GM12878 (cell line): ENCODE measurements at regions not wholly inside any gene's neighbourhood (a gene's known extent, or its start where the extent isn't known, plus 50 kb on each side); places are given as distances from the start of the nearest gene placed in this dataset.
A peak's percentile ranks its signal among the peaks of the same experiment; 100 is the strongest.

Experiments
- ATAC-seq: fragments of 200-7000 bp; cut with Tn5 transposase; 3 replicates; pipeline ENCODE4 v1.9.1; 2020; ENCODE audit warnings: mild to moderate bottlenecking, moderate library complexity
- BruUV-seq: library from RNA; stranded (reverse); fragments of 400-500 nt; replicated peaks from 2 replicates; lab custom pipeline; 2021; lab: Mats Ljungman, UMichigan
- CTCF ChIA-PET: fragments of 300-600 bp; sonication (Branson Sonifier 250); formaldehyde crosslinking; extraction: SDS; loops from one replicate; lab custom pipeline; 2021; ENCODE audit warnings: inconsistent platforms; lab: Yijun Ruan, JAX
- POLR2A ChIA-PET: fragments of 350-600 bp; formaldehyde crosslinking; extraction: SDS; loops from one replicate; lab custom pipeline; 2021; ENCODE audit warnings: inconsistent platforms; lab: Charles Lee
- RAD21 ChIA-PET: fragments of 300-600 bp; sonication (Branson Sonifier 250); formaldehyde crosslinking; loops from one replicate; lab custom pipeline; 2023; ENCODE audit warnings: antibody characterized with exemption; ENCODE audit not compliant: unreplicated experiment; lab: Charles Lee
- SMC1A ChIA-PET: fragments of 300-600 bp; sonication (Branson Sonifier 250); formaldehyde crosslinking; loops from one replicate; lab custom pipeline; 2023; ENCODE audit not compliant: unreplicated experiment, uncharacterized antibody; lab: Charles Lee
- DNase-seq: peaks from one replicate; pipeline ENCODE4 v3.0.0-alpha.2; 2011; ENCODE audit warnings: low read depth, low spot score
- FAIRE-seq: peaks from 3 replicates; lab custom pipeline; 2011; peaks lifted over from hg19 to GRCh38; lab: Jason Lieb, UNC
- H2AFZ ChIP-seq: 2 replicates; pipeline ENCODE4 v1.6.0; 2011; ENCODE audit warnings: low read depth, low read length, control low read depth; ENCODE audit not compliant: control insufficient read depth
- H3K27ac ChIP-seq: 2 replicates; pipeline ENCODE4 v1.5.1; 2011; ENCODE audit warnings: control low read depth; ENCODE audit not compliant: control insufficient read depth, insufficient read depth
- H3K27me3 ChIP-seq, 2 experiments: replicated peaks in 1 of 2; 2 replicates each; pipeline versions ENCODE4 v1.6.0 to v1.6.1; 2011; ENCODE audit warnings: low read length in 1 of 2; ENCODE audit not compliant: control insufficient read depth in 2 of 2, insufficient read depth in 2 of 2
- H3K36me3 ChIP-seq, 2 experiments: 2 replicates each; pipeline ENCODE4 v1.5.1; 2011; ENCODE audit warnings: low read length in 1 of 2; ENCODE audit not compliant: control insufficient read depth in 2 of 2, insufficient read depth in 2 of 2
- H3K4me1 ChIP-seq: 2 replicates; pipeline ENCODE4 v1.6.1; 2011; ENCODE audit warnings: mild to moderate bottlenecking, low read length, moderate library complexity, mixed read lengths; ENCODE audit not compliant: control insufficient read depth, insufficient read depth
- H3K4me2 ChIP-seq: 2 replicates; pipeline ENCODE4 v1.6.0; 2011; ENCODE audit warnings: control low read depth; ENCODE audit not compliant: control insufficient read depth, insufficient read depth
- H3K4me3 ChIP-seq: fragments of 200-600 bp; sonication (generic); 2 replicates; pipeline ENCODE4 v1.5.1; 2016
- H3K79me2 ChIP-seq: 2 replicates; pipeline ENCODE4 v1.6.0; 2011; ENCODE audit warnings: low read length; ENCODE audit not compliant: control insufficient read depth, insufficient read depth
- H3K9ac ChIP-seq: 2 replicates; pipeline ENCODE4 v1.8.0; 2011; ENCODE audit warnings: low read length, control low read depth, mixed read lengths; ENCODE audit not compliant: control insufficient read depth, insufficient read depth
- H3K9me3 ChIP-seq: replicated peaks from 3 replicates; pipeline ENCODE4 v1.5.1; 2011; ENCODE audit warnings: mild to moderate bottlenecking, low read length; ENCODE audit not compliant: control insufficient read depth, insufficient read depth
- H4K20me1 ChIP-seq: 2 replicates; pipeline ENCODE4 v1.6.0; 2011; ENCODE audit not compliant: control insufficient read depth, insufficient read depth
- BMI1 ChIP-seq: fragments of 450-650 bp; IDR thresholded peaks from 2 replicates; pipeline ENCODE4 v1.6.1; 2016; ENCODE audit warnings: mild to moderate bottlenecking, moderate library complexity, borderline replicate concordance
- CBX3 ChIP-seq: fragments of 200-600 bp; sonication (generic); IDR thresholded peaks from 2 replicates; pipeline ENCODE4 v1.6.1; 2016; ENCODE audit warnings: low read depth, borderline replicate concordance
- CBX5 ChIP-seq: sonication (generic); IDR thresholded peaks from 2 replicates; pipeline ENCODE4 v1.6.1; 2016; ENCODE audit warnings: low read depth, moderate library complexity, mild to moderate bottlenecking, inconsistent platforms
- EP300 ChIP-seq, 2 experiments: fragments of 150-350 bp in 1 of 2; IDR thresholded peaks; 2 replicates each; pipeline ENCODE4 v1.6.1; 2011 to 2012; ENCODE audit warnings: low read depth in 2 of 2, low read length in 2 of 2, borderline replicate concordance in 1 of 2, improper control_type of control experiment in 1 of 2, inconsistent platforms in 1 of 2; ENCODE audit not compliant: control insufficient read depth in 1 of 2
- KLF5 ChIP-seq: fragments of 450-650 bp; IDR thresholded peaks from 2 replicates; pipeline ENCODE4 v1.6.1; 2014; ENCODE audit warnings: mild to moderate bottlenecking; ENCODE audit not compliant: partially characterized antibody
- POLR2AphosphoS5 ChIP-seq: IDR thresholded peaks from 2 replicates; pipeline ENCODE4 v1.6.1; 2011; ENCODE audit warnings: mild to moderate bottlenecking, low read length, inconsistent platforms
- RAD51 ChIP-seq: fragments of 450-650 bp; IDR thresholded peaks from 2 replicates; pipeline ENCODE4 v1.6.1; 2016; ENCODE audit warnings: moderate library complexity, mild to moderate bottlenecking, inconsistent platforms
- SMARCA5 ChIP-seq: fragments of 450-650 bp; IDR thresholded peaks from 2 replicates; pipeline ENCODE4 v1.6.1; 2017; ENCODE audit warnings: mild to moderate bottlenecking
- SRF ChIP-seq, 2 experiments: IDR thresholded peaks; 2 replicates each; pipeline ENCODE4 v1.6.1; 2011; ENCODE audit warnings: low read depth in 2 of 2, low read length in 2 of 2, mild to moderate bottlenecking in 1 of 2, moderate library complexity in 1 of 2
- ZNF24 ChIP-seq: fragments of 450-650 bp; IDR thresholded peaks from 2 replicates; pipeline ENCODE4 v1.6.1; 2017; ENCODE audit warnings: antibody characterized with exemption, mild to moderate bottlenecking
- ZZZ3 ChIP-seq: IDR thresholded peaks from 2 replicates; pipeline ENCODE4 v1.6.1; 2011; ENCODE audit warnings: low read depth; ENCODE audit not compliant: control insufficient read depth, insufficient read length
- WGBS: methylation state at CpG from one replicate; pipeline ENCODE4 v1.1.6; 2016; ENCODE audit warnings: low lambda C conversion rate; ENCODE audit not compliant: insufficient replicate concordance, insufficient coverage; ENCODE audit errors: missing lambda C conversion rate; 5-methylcytosine and 5-hydroxymethylcytosine counted together
- in situ Hi-C: fragments of 300-500 bp; cut with MboI; formaldehyde crosslinking; loops from 9 replicates; pipeline ENCODE4 v1.14.3; 2018; ENCODE audit warnings: mixed read lengths
- intact Hi-C: fragments of 100-400 bp; cut with micrococcal nuclease; formaldehyde crosslinking; loops from one replicate; pipeline ENCODE4 v1.14.2; 2022; ENCODE audit not compliant: unreplicated experiment
- TF ChIP-seq, protein P1 (sequence below): IDR thresholded peaks from 2 replicates; pipeline ENCODE4 v1.6.1; 2011; ENCODE audit warnings: low read depth, low read length, improper control_type of control experiment, borderline replicate concordance
- TF ChIP-seq, protein P2 (sequence below): fragments of 150-350 bp; IDR thresholded peaks from 2 replicates; pipeline ENCODE4 v1.6.1; 2016; ENCODE audit warnings: low read depth, low read length

DNA sequence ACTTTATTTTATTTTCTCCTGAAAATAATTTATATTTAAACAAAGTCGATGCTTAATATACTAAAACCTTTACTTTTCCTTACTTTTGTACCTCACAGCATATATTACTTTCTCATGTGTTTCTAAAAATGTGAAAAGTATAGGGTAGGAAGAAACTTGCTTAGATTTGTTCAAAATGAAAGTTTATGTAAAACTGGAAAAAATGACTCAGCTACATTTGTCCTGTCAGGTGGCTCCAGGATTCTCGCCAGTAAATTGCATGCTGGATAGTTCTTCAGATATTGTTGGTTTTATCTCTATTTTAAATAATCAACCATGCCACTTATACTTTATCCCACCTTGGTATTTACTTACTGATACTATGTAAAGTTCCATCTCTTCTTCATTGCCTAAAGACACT, 159.2 kb upstream of the NDST4 start:
- intact Hi-C loops: loop anchor here (10.0 kb wide), 1 partner anchor 682 kb away; no protein-coding TSS in a partner anchor
- H3K9me3 ChIP-seq: no peaks in the 10 kb centered on the region
- ChIA-PET RAD21 (no interaction called here), CTCF (interaction anchor here (1.1 kb wide), 1 partner anchor 39 kb away, joined by 3 read pairs; no protein-coding TSS in a partner anchor), SMC1A (interaction anchor here (1.0 to 1.9 kb wide), 3 partner anchors 10 to 18 kb away, joined by 3 to 5 read pairs (median 4); no protein-coding TSS in a partner anchor), POLR2A (interaction anchor here (0.6 kb wide), 2 partner anchors 39 to 243 kb away, joined by 3 read pairs; no protein-coding TSS in a partner anchor)
- no peak for FAIRE-seq
- no peaks in the 10 kb centered on the region for H3K79me2 ChIP-seq
- no peak overlapping the region for H3K4me3 ChIP-seq
- BruUV-seq: no TSS peak
- no peaks in the 10 kb centered on the region for H3K36me3 ChIP-seq
- no peaks in the 10 kb centered on the region for H3K27me3 ChIP-seq
- peak; percentile 62 for ATAC-seq
- H3K4me2 ChIP-seq: no peak overlapping the region
- H3K9ac ChIP-seq: no peak overlapping the region
- no peak overlapping the region for H2AFZ ChIP-seq
- no peak overlapping the region for H3K27ac ChIP-seq
- in situ Hi-C loops: no loop called here
- WGBS: 0% methylated on average over 2 of the region's 2 CpGs
- no peak for DNase-seq
- H4K20me1 ChIP-seq: no peaks in the 10 kb centered on the region
- 0 out of 2 replicates have a peak, but pooled peaks cover 4% of the 10 kb centered on the region for H3K4me1 ChIP-seq
- no peak for TF ChIP-seq CBX5
- TF ChIP-seq BMI1: no peak
- TF ChIP-seq SMARCA5: no peak
- no peak for TF ChIP-seq SRF (IDR thresholded peaks at IDR 0.05; ENCODE audit: low read depth in 2 of 2, low read length in 2 of 2)
- no peak for TF ChIP-seq POLR2AphosphoS5
- TF ChIP-seq, protein P1, sequence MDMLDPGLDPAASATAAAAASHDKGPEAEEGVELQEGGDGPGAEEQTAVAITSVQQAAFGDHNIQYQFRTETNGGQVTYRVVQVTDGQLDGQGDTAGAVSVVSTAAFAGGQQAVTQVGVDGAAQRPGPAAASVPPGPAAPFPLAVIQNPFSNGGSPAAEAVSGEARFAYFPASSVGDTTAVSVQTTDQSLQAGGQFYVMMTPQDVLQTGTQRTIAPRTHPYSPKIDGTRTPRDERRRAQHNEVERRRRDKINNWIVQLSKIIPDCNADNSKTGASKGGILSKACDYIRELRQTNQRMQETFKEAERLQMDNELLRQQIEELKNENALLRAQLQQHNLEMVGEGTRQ: no peak
- no peak for TF ChIP-seq EP300 (IDR thresholded peaks at IDR 0.05; ENCODE audit: borderline replicate concordance in 1 of 2, control insufficient read depth in 1 of 2, low read depth in 2 of 2, low read length in 2 of 2)
- TF ChIP-seq, protein P2, sequence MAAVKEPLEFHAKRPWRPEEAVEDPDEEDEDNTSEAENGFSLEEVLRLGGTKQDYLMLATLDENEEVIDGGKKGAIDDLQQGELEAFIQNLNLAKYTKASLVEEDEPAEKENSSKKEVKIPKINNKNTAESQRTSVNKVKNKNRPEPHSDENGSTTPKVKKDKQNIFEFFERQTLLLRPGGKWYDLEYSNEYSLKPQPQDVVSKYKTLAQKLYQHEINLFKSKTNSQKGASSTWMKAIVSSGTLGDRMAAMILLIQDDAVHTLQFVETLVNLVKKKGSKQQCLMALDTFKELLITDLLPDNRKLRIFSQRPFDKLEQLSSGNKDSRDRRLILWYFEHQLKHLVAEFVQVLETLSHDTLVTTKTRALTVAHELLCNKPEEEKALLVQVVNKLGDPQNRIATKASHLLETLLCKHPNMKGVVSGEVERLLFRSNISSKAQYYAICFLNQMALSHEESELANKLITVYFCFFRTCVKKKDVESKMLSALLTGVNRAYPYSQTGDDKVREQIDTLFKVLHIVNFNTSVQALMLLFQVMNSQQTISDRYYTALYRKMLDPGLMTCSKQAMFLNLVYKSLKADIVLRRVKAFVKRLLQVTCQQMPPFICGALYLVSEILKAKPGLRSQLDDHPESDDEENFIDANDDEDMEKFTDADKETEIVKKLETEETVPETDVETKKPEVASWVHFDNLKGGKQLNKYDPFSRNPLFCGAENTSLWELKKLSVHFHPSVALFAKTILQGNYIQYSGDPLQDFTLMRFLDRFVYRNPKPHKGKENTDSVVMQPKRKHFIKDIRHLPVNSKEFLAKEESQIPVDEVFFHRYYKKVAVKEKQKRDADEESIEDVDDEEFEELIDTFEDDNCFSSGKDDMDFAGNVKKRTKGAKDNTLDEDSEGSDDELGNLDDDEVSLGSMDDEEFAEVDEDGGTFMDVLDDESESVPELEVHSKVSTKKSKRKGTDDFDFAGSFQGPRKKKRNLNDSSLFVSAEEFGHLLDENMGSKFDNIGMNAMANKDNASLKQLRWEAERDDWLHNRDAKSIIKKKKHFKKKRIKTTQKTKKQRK: no peak
- TF ChIP-seq ZNF24: no peak
- TF ChIP-seq RAD51: no peak
- no peak for TF ChIP-seq KLF5
- no peak for TF ChIP-seq ZZZ3
- TF ChIP-seq CBX3: no peak
